GM23338 (cell line): ENCODE measurements at regions not wholly inside any gene's neighbourhood (a gene's known extent, or its start where the extent isn't known, plus 50 kb on each side); places are given as distances from the start of the nearest gene placed in this dataset.
A peak's percentile ranks its signal among the peaks of the same experiment; 100 is the strongest.

Source experiments
- ATAC-seq: fragments of 200-7000 bp; cut with Tn5 transposase; 3 replicates; pipeline ENCODE4 v1.9.1; 2020
- DNase-seq: peaks from one replicate; pipeline ENCODE4 v3.0.0-alpha.2; 2015; ENCODE audit warnings: low spot score
- H2AFZ ChIP-seq: fragments of 200-600 bp; sonication (generic); 2 replicates; pipeline ENCODE4 v1.8.0; 2016; ENCODE audit warnings: antibody characterized with exemption, mild to moderate bottlenecking, moderate library complexity
- H3F3A ChIP-seq: fragments of 200-600 bp; sonication (generic); replicated peaks from 2 replicates; pipeline ENCODE4 v1.8.0; 2017; ENCODE audit warnings: antibody characterized with exemption, mixed run types, low read depth
- H3K27ac ChIP-seq: fragments of 200-600 bp; sonication (generic); 2 replicates; pipeline ENCODE4 v1.6.1; 2016; ENCODE audit warnings: low read depth
- H3K27me3 ChIP-seq: fragments of 200-600 bp; sonication (generic); 2 replicates; pipeline ENCODE4 v1.8.0; 2016; ENCODE audit warnings: mild to moderate bottlenecking, mixed run types, moderate library complexity; ENCODE audit not compliant: insufficient read depth
- H3K36me3 ChIP-seq: fragments of 200-600 bp; sonication (generic); 2 replicates; pipeline ENCODE4 v1.8.0; 2016; ENCODE audit warnings: mild to moderate bottlenecking; ENCODE audit not compliant: insufficient read depth
- H3K4me1 ChIP-seq: fragments of 200-600 bp; sonication (generic); 2 replicates; pipeline ENCODE4 v1.8.0; 2016; ENCODE audit warnings: mild to moderate bottlenecking, moderate library complexity; ENCODE audit not compliant: insufficient read depth
- H3K4me2 ChIP-seq: fragments of 200-600 bp; sonication (generic); 2 replicates; pipeline ENCODE4 v1.7.1; 2017; ENCODE audit warnings: mixed run types
- H3K4me3 ChIP-seq: fragments of 200-600 bp; sonication (generic); 2 replicates; pipeline ENCODE4 v1.6.1; 2016; ENCODE audit warnings: mixed run types
- H3K79me2 ChIP-seq: fragments of 200-600 bp; sonication (generic); replicated peaks from 2 replicates; pipeline ENCODE4 v1.8.0; 2017; ENCODE audit warnings: mild to moderate bottlenecking; ENCODE audit not compliant: insufficient read depth
- H3K9me2 ChIP-seq: fragments of 200-600 bp; sonication (generic); 2 replicates; pipeline ENCODE4 v1.8.0; 2017; ENCODE audit not compliant: insufficient read depth
- H4K20me1 ChIP-seq: fragments of 200-600 bp; sonication (generic); replicated peaks from 2 replicates; pipeline ENCODE4 v1.8.0; 2017; ENCODE audit warnings: mild to moderate bottlenecking; ENCODE audit not compliant: insufficient read depth
- H3K27ac Mint-ChIP-seq: 2 replicates; pipeline ENCODE4 v1.8.0; 2020; ENCODE audit warnings: inconsistent platforms, mild to moderate bottlenecking, moderate library complexity, mixed read lengths
- H3K27me3 Mint-ChIP-seq: 3 replicates; pipeline ENCODE4 v1.8.0; 2022; ENCODE audit warnings: low read depth, mild to moderate bottlenecking, moderate library complexity, mixed read lengths, inconsistent platforms; ENCODE audit not compliant: insufficient read depth, poor library complexity
- H3K36me3 Mint-ChIP-seq: 3 replicates; pipeline ENCODE4 v1.8.0; 2021; ENCODE audit warnings: low read depth, mild to moderate bottlenecking, inconsistent platforms, moderate library complexity, mixed read lengths
- H3K4me1 Mint-ChIP-seq: 3 replicates; pipeline ENCODE4 v1.8.0; 2020; ENCODE audit warnings: mild to moderate bottlenecking, inconsistent platforms, mixed read lengths
- H3K4me3 Mint-ChIP-seq: 3 replicates; pipeline ENCODE4 v1.8.0; 2021; ENCODE audit warnings: moderate library complexity, mild to moderate bottlenecking, inconsistent platforms, mixed read lengths
- H3K9me3 Mint-ChIP-seq: 3 replicates; pipeline ENCODE4 v1.8.0; 2020; ENCODE audit warnings: moderate library complexity, mild to moderate bottlenecking, inconsistent platforms, mixed read lengths
- CTCF ChIP-seq, 2 experiments: fragments of 200-600 bp in 1 of 2; sonication (generic) in 1 of 2; conservative IDR thresholded peaks; 2 replicates each; pipeline versions ENCODE4 v1.5.1 to v1.6.1; 2016 to 2017; ENCODE audit warnings: antibody characterized with exemption in 2 of 2, low read depth in 2 of 2, mild to moderate bottlenecking in 2 of 2, moderate library complexity in 1 of 2
- ETS1 ChIP-seq: IDR thresholded peaks from 2 replicates; pipeline ENCODE4 v1.6.1; 2016; ENCODE audit warnings: antibody characterized with exemption
- EZH2 ChIP-seq: fragments of 200-600 bp; sonication (generic); IDR thresholded peaks from one replicate; pipeline ENCODE4 v1.8.0; 2017; ENCODE audit warnings: antibody characterized with exemption, mild to moderate bottlenecking, low read depth; ENCODE audit not compliant: unreplicated experiment
- EZH2phosphoT487 ChIP-seq: fragments of 200-600 bp; sonication (generic); IDR thresholded peaks from one replicate; pipeline ENCODE4 v1.8.1; 2018; ENCODE audit warnings: antibody characterized with exemption; ENCODE audit not compliant: unreplicated experiment
- JUNB ChIP-seq: IDR thresholded peaks from one replicate; pipeline ENCODE4 v1.6.1; 2016; ENCODE audit warnings: antibody characterized with exemption; ENCODE audit not compliant: unreplicated experiment
- NANOG ChIP-seq: IDR thresholded peaks from 2 replicates; pipeline ENCODE4 v1.6.1; 2016; ENCODE audit warnings: antibody characterized with exemption, borderline replicate concordance
- POLR2AphosphoS5 ChIP-seq: IDR thresholded peaks from 2 replicates; pipeline ENCODE4 v1.6.1; 2016; ENCODE audit warnings: antibody characterized with exemption, low read depth
- STAT1 ChIP-seq: IDR thresholded peaks from one replicate; pipeline ENCODE4 v1.6.1; 2016; ENCODE audit warnings: antibody characterized with exemption; ENCODE audit not compliant: unreplicated experiment
- ZNF331 ChIP-seq: fragments of 250-450 bp; sonication (Bioruptor Pico); IDR thresholded peaks from 2 replicates; pipeline ENCODE4 v1.5.0; 2020; ENCODE audit warnings: low read depth, mild to moderate bottlenecking, moderate library complexity

- no peak for TF ChIP-seq ETS1
- no peak for TF ChIP-seq ZNF331 (CRISPR knock-in tag)
- no peak for TF ChIP-seq EZH2phosphoT487
Observed at GRCh38 chr6:18585032-18585573, 198.0 kb downstream of the RNF144B start (continued).

DNA sequence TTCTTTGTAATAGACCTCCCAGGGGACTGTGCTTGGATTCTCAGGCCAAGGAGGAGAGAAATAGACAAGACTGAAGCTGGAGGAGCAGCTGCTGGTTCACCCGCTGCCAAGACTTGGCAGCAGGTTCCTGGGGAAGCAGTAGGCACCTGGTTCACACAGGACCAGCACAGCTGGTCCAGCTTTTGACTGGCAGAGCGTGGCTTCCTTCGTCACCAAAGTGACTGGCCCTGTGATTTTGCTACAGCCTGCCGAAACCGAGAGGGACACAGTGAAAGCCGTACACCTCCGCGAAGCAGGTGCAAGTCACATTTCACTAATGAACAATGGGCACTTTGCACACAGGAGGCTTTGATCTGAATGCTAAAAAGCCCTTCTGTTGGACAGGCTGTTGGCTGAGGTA is 199.0 kb downstream of the RNF144B start:
- peaks cover 2% of the 10 kb centered on the region for H3K27me3 Mint-ChIP-seq
- no peaks in the 10 kb centered on the region for H4K20me1 ChIP-seq
- DNase-seq (no peak), ATAC-seq (no peak)
- 0 out of 2 replicates have a peak overlapping the region, but pooled peaks have one; percentile 7 for H2AFZ ChIP-seq
- no peak overlapping the region for H3K27ac Mint-ChIP-seq
- no peaks in the 10 kb centered on the region for H3K9me2 ChIP-seq
- H3K27me3 ChIP-seq = no peaks in the 10 kb centered on the region
- no peak overlapping the region for H3K27ac ChIP-seq
- H3K4me2 ChIP-seq = no peak overlapping the region
- no peak overlapping the region for H3K4me3 ChIP-seq
- H3K79me2 ChIP-seq = no peaks in the 10 kb centered on the region
- no peak overlapping the region for H3K4me3 Mint-ChIP-seq
- H3K36me3 ChIP-seq = no peaks in the 10 kb centered on the region
- no peaks in the 10 kb centered on the region for H3F3A ChIP-seq
- no peaks in the 10 kb centered on the region for H3K9me3 Mint-ChIP-seq
- H3K4me1 Mint-ChIP-seq = peaks cover 2% of the 10 kb centered on the region; the same call in 1 of the 3 replicates
- H3K36me3 Mint-ChIP-seq = no peaks in the 10 kb centered on the region
- H3K4me1 ChIP-seq = no peaks in the 10 kb centered on the region
- TF ChIP-seq POLR2AphosphoS5 = no peak
- no peak for TF ChIP-seq JUNB
- TF ChIP-seq STAT1 = no peak
- TF ChIP-seq EZH2 = no peak

DNA sequence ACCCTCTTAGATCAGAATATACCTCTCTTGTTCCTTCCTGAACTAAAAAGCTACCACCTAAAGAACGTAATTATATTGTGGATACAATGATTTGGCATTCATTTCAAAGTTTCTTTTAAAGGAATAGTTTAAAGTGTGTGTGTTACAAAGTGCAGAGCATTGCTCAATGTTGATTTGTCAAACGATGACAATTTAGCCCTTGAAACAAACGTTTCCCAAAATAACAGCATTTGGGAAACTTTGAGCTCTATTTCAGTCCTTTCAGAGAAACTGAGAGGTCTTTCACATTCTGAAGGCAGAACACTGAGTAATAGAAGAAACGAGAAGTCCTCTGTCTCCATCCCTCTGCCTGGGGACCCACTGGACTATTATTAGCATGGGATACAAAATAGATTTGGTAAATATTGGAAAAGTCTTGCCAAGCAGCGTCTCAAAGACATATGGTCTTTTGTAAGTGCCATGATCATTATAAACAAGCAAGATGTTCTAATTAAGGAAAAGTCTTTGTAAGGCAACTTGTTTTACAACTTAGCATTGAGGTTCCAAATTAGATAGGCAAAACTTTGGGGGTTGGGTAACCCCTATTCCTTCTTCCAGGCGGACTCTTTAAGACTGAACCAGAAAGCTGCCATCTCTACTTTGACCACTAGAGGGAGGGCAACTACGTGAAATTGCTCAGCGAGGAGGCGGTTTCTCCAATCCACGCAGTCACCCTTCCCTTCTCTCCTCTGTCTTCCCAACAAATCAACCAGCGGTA is 208.8 kb downstream of the RNF144B start:
- DNase-seq (peak; percentile 93), ATAC-seq (peak; percentile 98)
- H3F3A ChIP-seq = no peaks in the 10 kb centered on the region
- no peaks in the 10 kb centered on the region for H3K36me3 ChIP-seq
- H3K4me3 Mint-ChIP-seq = no peak overlapping the region
- peaks cover 3% of the 10 kb centered on the region for H3K27me3 Mint-ChIP-seq
- no peak overlapping the region for H3K27ac Mint-ChIP-seq
- no peak overlapping the region for H3K4me3 ChIP-seq
- no peak overlapping the region for H3K27ac ChIP-seq
- no peaks in the 10 kb centered on the region for H3K9me3 Mint-ChIP-seq
- no peaks in the 10 kb centered on the region for H4K20me1 ChIP-seq
- H2AFZ ChIP-seq = no peak overlapping the region
- H3K4me1 ChIP-seq = no peaks in the 10 kb centered on the region
- no peaks in the 10 kb centered on the region; the same call in 2 of the 3 replicates for H3K4me1 Mint-ChIP-seq
- H3K36me3 Mint-ChIP-seq = no peaks in the 10 kb centered on the region
- H3K27me3 ChIP-seq = no peaks in the 10 kb centered on the region
- H3K79me2 ChIP-seq = no peaks in the 10 kb centered on the region
- no peaks in the 10 kb centered on the region for H3K9me2 ChIP-seq
- no peak overlapping the region for H3K4me2 ChIP-seq
- TF ChIP-seq NANOG (no peak), CTCF (conservative IDR thresholded peaks at IDR 0.05; ENCODE audit: low read depth in 2 of 2) (peak; percentile 93 to 96)
